Iris pigment epithelial cell (primary cell): ENCODE measurements at regions not wholly inside any gene's neighbourhood (a gene's known extent, or its start where the extent isn't known, plus 50 kb on each side); places are given as distances from the start of the nearest gene placed in this dataset.

Source experiments
- DNase-seq: peaks from one replicate; pipeline ENCODE4 v3.0.0-alpha.2; 2011; ENCODE audit warnings: low read depth

- DNase-seq: no peak
Measured at GRCh38 chr1:53378061-53378460, 50.2 kb upstream of the LRP8 start.

GRCh38 chr1:53378932-53379661 lies 51.2 kb upstream of the LRP8 start:
- DNase-seq: no peak

GRCh38 chr1:53379662-53380002 lies 51.8 kb upstream of the LRP8 start:
- DNase-seq: no peak

- DNase-seq: no peak
Measured at GRCh38 chr1:53380296-53380695, 52.4 kb upstream of the LRP8 start.

GRCh38 chr1:53381790-53382401 lies 54.0 kb upstream of the LRP8 start:
- peak; percentile 72 for DNase-seq

GRCh38 chr1:53383136-53383870 lies 55.4 kb upstream of the LRP8 start:
- no peak for DNase-seq

GRCh38 chr1:53384796-53385195 lies 56.9 kb upstream of the LRP8 start:
- DNase-seq: no peak

GRCh38 chr1:53385276-53386225 lies 57.7 kb upstream of the LRP8 start:
- no peak for DNase-seq

GRCh38 chr1:53388963-53389362 lies 61.1 kb upstream of the LRP8 start:
- no peak for DNase-seq

GRCh38 chr1:53390261-53390660 lies 62.4 kb upstream of the LRP8 start:
- no peak for DNase-seq

GRCh38 chr1:53390736-53391135 lies 62.9 kb upstream of the LRP8 start:
- no peak for DNase-seq

- DNase-seq: no peak
Measured at GRCh38 chr1:53391296-53391695, 63.4 kb upstream of the LRP8 start.

- no peak for DNase-seq
Measured at GRCh38 chr1:53391982-53392381, 64.1 kb upstream of the LRP8 start.

GRCh38 chr1:53392460-53392859 lies 64.6 kb upstream of the LRP8 start:
- DNase-seq: no peak

GRCh38 chr1:53393325-53393792 lies 65.5 kb upstream of the LRP8 start:
- peak; percentile 50 for DNase-seq

- DNase-seq: no peak
Measured at GRCh38 chr1:53394306-53394705, 64.9 kb upstream of the DMRTB1 start.

GRCh38 chr1:53395671-53396215 lies 63.5 kb upstream of the DMRTB1 start:
- no peak for DNase-seq

- no peak for DNase-seq
Measured at GRCh38 chr1:53396573-53397268, 62.5 kb upstream of the DMRTB1 start.

GRCh38 chr1:53398091-53398490 lies 61.1 kb upstream of the DMRTB1 start:
- no peak for DNase-seq

GRCh38 chr1:53398576-53399365 lies 60.4 kb upstream of the DMRTB1 start:
- no peak for DNase-seq
